HG02885 (cell line): ENCODE measurements at regions not wholly inside any gene's neighbourhood (a gene's known extent, or its start where the extent isn't known, plus 50 kb on each side); places are given as distances from the start of the nearest gene placed in this dataset.

Source experiments
- ATAC-seq: cut with Tn5 transposase; IDR thresholded peaks from one replicate; pipeline ENCODE4 v1.9.1; 2021; ENCODE audit warnings: mild to moderate bottlenecking; ENCODE audit not compliant: unreplicated experiment, poor library complexity

- ATAC-seq, result no peak
These were observed 67.9 kb upstream of the RMST start for GRCh38 chr12:97394657-97395056.

GRCh38 chr12:97397008-97397407, 65.6 kb upstream of the RMST start:
- no peak for ATAC-seq

- no peak for ATAC-seq
These were observed 63.9 kb upstream of the RMST start for GRCh38 chr12:97398704-97399103.

- peak; percentile 48 for ATAC-seq
These were observed 58.5 kb upstream of the RMST start for GRCh38 chr12:97404093-97404492.

GRCh38 chr12:97404543-97404942, 58.1 kb upstream of the RMST start:
- ATAC-seq, result peak; percentile 89

DNA sequence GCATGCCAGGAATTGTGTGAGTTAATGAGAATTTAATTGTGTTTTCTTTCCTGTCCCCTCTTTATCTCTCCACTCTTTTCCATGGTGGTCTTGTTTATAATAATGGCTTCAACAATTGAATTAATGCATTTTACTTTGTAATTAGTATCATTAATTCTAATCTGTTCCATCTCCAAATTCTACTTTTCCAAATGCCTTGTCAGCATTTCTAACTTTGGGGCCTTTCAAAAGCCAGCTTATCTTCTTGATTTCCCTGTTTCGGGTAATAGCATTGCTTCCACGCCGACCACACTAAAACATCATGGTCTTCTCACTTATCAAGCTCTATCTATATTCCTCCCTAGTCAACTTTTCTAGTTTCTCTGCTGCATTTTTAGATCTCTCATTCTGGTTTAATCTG, 54.2 kb upstream of the RMST start:
- no peak for ATAC-seq

GRCh38 chr12:97411341-97411740, 51.3 kb upstream of the RMST start:
- no peak for ATAC-seq
